Trophoblast cell (in vitro differentiated cells and primary cell): ENCODE measurements at regions not wholly inside any gene's neighbourhood (a gene's known extent, or its start where the extent isn't known, plus 50 kb on each side); places are given as distances from the start of the nearest gene placed in this dataset.

Experiments
- DNase-seq, 2 donors: peaks; one replicate each; pipeline ENCODE4 v3.0.0-alpha.2; 2016
- H2AFZ ChIP-seq: 2 replicates; pipeline ENCODE4 v1.6.1; 2013; ENCODE audit warnings: low read length, moderate library complexity, mild to moderate bottlenecking; ENCODE audit not compliant: insufficient read depth, poor library complexity
- H2AK5ac ChIP-seq: 2 replicates; pipeline ENCODE4 v1.6.1; 2013; ENCODE audit warnings: mild to moderate bottlenecking, low read length
- H2BK120ac ChIP-seq: 2 replicates; pipeline ENCODE4 v1.6.1; 2013; ENCODE audit warnings: low read length, mild to moderate bottlenecking, moderate library complexity; ENCODE audit not compliant: insufficient read depth, poor library complexity
- H2BK12ac ChIP-seq: 2 replicates; pipeline ENCODE4 v1.6.1; 2013; ENCODE audit warnings: mild to moderate bottlenecking, low read length, moderate library complexity
- H2BK5ac ChIP-seq: 2 replicates; pipeline ENCODE4 v1.6.1; 2013; ENCODE audit warnings: low read length, low read depth, moderate library complexity, mild to moderate bottlenecking; ENCODE audit not compliant: poor library complexity
- H3K14ac ChIP-seq: 2 replicates; pipeline ENCODE4 v1.6.1; 2013; ENCODE audit warnings: mild to moderate bottlenecking, low read length
- H3K18ac ChIP-seq: 2 replicates; pipeline ENCODE4 v1.6.1; 2013; ENCODE audit warnings: mild to moderate bottlenecking, low read length
- H3K23ac ChIP-seq: 2 replicates; pipeline ENCODE4 v1.6.1; 2013; ENCODE audit warnings: low read length
- H3K27ac ChIP-seq: 2 replicates; pipeline ENCODE4 v1.5.1; 2013; ENCODE audit warnings: low read depth, mild to moderate bottlenecking, inconsistent platforms, low read length, moderate library complexity
- H3K27me3 ChIP-seq: 2 replicates; pipeline ENCODE4 v1.6.1; 2013; ENCODE audit warnings: inconsistent platforms, mild to moderate bottlenecking, low read length, moderate library complexity; ENCODE audit not compliant: insufficient read depth
- H3K36me3 ChIP-seq, 2 experiments: 1 replicate in 1 of 2; 2 replicates in 1 of 2; pipeline ENCODE4 v1.6.1; 2013; ENCODE audit warnings: low read length in 2 of 2, mild to moderate bottlenecking in 2 of 2, moderate library complexity in 1 of 2; ENCODE audit not compliant: insufficient read depth in 2 of 2, control insufficient read depth in 1 of 2
- H3K4ac ChIP-seq: 2 replicates; pipeline ENCODE4 v1.6.1; 2013; ENCODE audit warnings: low read depth, mild to moderate bottlenecking, low read length, moderate library complexity
- H3K4me1 ChIP-seq, 2 experiments: 1 replicate in 1 of 2; 2 replicates in 1 of 2; pipeline ENCODE4 v1.6.1; 2013; ENCODE audit warnings: low read length in 2 of 2, mild to moderate bottlenecking in 2 of 2, moderate library complexity in 1 of 2; ENCODE audit not compliant: insufficient read depth in 2 of 2, control insufficient read depth in 1 of 2
- H3K4me2 ChIP-seq: 2 replicates; pipeline ENCODE4 v1.6.1; 2013; ENCODE audit warnings: inconsistent platforms, mild to moderate bottlenecking, low read length, moderate library complexity
- H3K4me3 ChIP-seq: 2 replicates; pipeline ENCODE4 v1.5.1; 2013; ENCODE audit warnings: mild to moderate bottlenecking, low read depth, low read length, inconsistent platforms
- H3K79me1 ChIP-seq: one replicate; pipeline ENCODE4 v1.6.1; 2013; ENCODE audit warnings: low read length
- H3K79me2 ChIP-seq: 2 replicates; pipeline ENCODE4 v1.6.1; 2013; ENCODE audit warnings: low read length, mild to moderate bottlenecking; ENCODE audit not compliant: control insufficient read depth, insufficient read depth, poor library complexity
- H3K9ac ChIP-seq: 2 replicates; pipeline ENCODE4 v1.6.1; 2013; ENCODE audit warnings: mild to moderate bottlenecking, low read length
- H3K9me3 ChIP-seq: 2 replicates; pipeline ENCODE4 v1.6.1; 2013; ENCODE audit warnings: low read depth, mild to moderate bottlenecking, control low read depth, inconsistent platforms, low read length; ENCODE audit not compliant: insufficient read depth
- H4K12ac ChIP-seq: 2 replicates; pipeline ENCODE4 v1.6.1; 2013; ENCODE audit warnings: low read depth, mild to moderate bottlenecking, low read length, moderate library complexity
- H4K8ac ChIP-seq: 2 replicates; pipeline ENCODE4 v1.6.1; 2013; ENCODE audit warnings: low read depth, mild to moderate bottlenecking, low read length, moderate library complexity
- H4K91ac ChIP-seq: one replicate; pipeline ENCODE4 v1.6.1; 2013; ENCODE audit warnings: low read depth, mild to moderate bottlenecking, low read length, moderate library complexity
- WGBS: extraction: QIAGEN DNeasy Blood & Tissue Kit; methylation state at CpG from one replicate; pipeline ENCODE4 v1.1.7; 2013; ENCODE audit warnings: missing lambda C conversion rate; ENCODE audit not compliant: insufficient read length, insufficient coverage; ENCODE audit errors: extremely low coverage; 5-methylcytosine and 5-hydroxymethylcytosine counted together

DNA sequence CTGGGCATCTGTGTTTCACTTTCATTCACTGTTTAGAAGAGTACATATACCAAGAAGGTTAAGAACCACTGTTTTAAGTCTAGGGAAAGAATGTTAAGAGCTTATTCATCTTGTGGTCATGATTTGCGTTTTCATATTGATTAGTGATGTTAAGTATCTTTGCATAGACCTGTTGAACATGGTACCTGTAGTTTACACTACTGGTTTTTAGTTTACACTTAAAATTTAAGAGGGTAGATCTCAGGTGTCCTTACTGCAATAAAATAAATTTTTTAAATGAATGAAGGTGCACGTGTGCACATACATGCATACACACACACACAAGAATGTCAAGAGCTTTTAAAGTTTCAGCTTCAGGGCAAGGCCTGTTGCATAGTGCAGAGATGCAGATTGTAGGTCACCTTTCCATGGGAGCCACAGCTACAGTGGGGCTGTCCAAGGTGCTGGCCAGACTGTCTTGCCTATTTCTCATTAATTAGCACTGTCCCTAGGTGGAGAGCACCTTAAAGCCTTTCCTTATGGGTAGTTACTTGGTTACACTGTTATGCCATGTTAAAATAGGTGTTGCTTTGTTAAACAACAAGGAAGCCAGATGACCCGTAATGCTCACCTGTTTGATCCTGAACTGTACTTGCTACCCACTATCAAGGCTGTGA, 543.0 kb upstream of the DAB1 start:
- peak in 1 of 2 donors; percentile 33 for DNase-seq
- Histone ChIP-seq H3K79me2 (no peaks in the 10 kb centered on the region), H3K9ac (no peak overlapping the region), H3K14ac (no peak overlapping the region), H3K4ac (no peak overlapping the region), H3K9me3 (no peaks in the 10 kb centered on the region), H4K8ac (no peak overlapping the region), H3K4me1 (no peaks in the 10 kb centered on the region), H2AFZ (no peak overlapping the region), H3K18ac (no peak overlapping the region), H3K27me3 (no peaks in the 10 kb centered on the region), H3K27ac (no peak overlapping the region), H3K4me3 (no peak overlapping the region), H4K12ac (no peak overlapping the region), H2BK5ac (no peak overlapping the region), H3K4me2 (no peak overlapping the region), H4K91ac (no peak overlapping the region), H3K36me3 (no peaks in the 10 kb centered on the region), H2AK5ac (no peak overlapping the region), H2BK12ac (no peak overlapping the region), H2BK120ac (no peak overlapping the region), H3K23ac (no peak overlapping the region), H3K79me1 (no peaks in the 10 kb centered on the region)
- WGBS, result no CpG with 5 or more reads among the region's 3 CpGs

DNA sequence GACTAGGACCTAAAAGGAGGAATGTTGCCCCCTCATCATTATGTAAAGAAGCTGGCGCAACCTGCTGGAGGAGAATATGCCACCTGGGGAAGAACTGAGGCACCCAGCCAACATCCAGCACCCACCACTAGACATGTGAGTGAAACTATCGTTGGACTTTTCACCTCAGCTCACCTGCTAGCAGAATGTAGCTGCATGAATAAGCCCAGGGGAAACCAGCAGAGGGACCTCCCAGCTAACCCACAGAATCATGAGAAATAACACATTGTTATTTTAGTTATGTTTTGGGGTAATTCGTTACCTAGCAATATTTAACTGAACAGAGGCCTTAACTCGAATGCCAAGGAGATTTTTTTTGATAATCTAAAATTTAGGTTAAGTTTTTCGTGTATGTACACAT, 542.5 kb upstream of the DAB1 start:
- no CpG with 5 or more reads among the region's 5 CpGs for WGBS
- Histone ChIP-seq H3K18ac (no peak overlapping the region), H3K9me3 (no peaks in the 10 kb centered on the region), H2AK5ac (no peak overlapping the region), H3K4me3 (no peak overlapping the region), H4K8ac (no peak overlapping the region), H3K4ac (no peak overlapping the region), H3K9ac (no peak overlapping the region), H3K36me3 (no peaks in the 10 kb centered on the region), H3K27ac (no peak overlapping the region), H2AFZ (no peak overlapping the region), H3K4me2 (no peak overlapping the region), H3K79me2 (no peaks in the 10 kb centered on the region), H2BK12ac (no peak overlapping the region), H3K14ac (no peak overlapping the region), H3K23ac (no peak overlapping the region), H3K79me1 (no peaks in the 10 kb centered on the region), H2BK5ac (no peak overlapping the region), H4K91ac (no peak overlapping the region), H3K4me1 (no peaks in the 10 kb centered on the region), H2BK120ac (no peak overlapping the region), H3K27me3 (no peaks in the 10 kb centered on the region), H4K12ac (no peak overlapping the region)
- no peak for DNase-seq

DNA sequence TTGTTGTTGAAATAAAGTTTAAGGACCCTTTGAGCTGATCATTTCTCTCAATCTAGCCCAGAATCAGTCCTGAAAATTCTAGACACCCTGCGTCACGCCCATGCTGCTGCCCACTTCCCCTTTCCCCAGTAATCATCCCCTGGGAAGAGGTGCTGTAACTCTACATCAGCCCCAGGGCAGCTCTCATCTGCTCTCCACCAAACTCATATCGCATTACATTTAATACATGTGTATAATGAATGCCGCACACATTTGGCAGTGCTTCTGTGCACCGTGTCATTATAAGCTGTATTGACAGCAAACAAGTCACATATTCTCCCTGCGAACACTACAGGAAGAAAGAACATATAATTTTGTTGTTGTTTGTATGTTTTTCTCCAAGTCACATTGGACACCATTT, 539.7 kb upstream of the DAB1 start:
- no peaks in the 10 kb centered on the region for H3K79me1 ChIP-seq
- H3K23ac ChIP-seq, result no peak overlapping the region
- H3K14ac ChIP-seq, result no peak overlapping the region
- H3K18ac ChIP-seq, result no peak overlapping the region
- no peak overlapping the region for H2BK12ac ChIP-seq
- H4K12ac ChIP-seq, result no peak overlapping the region
- H3K79me2 ChIP-seq, result no peaks in the 10 kb centered on the region
- no peak overlapping the region for H4K91ac ChIP-seq
- no peak for DNase-seq
- no peak overlapping the region for H4K8ac ChIP-seq
- no peak overlapping the region for H3K4me2 ChIP-seq
- H3K4me1 ChIP-seq, result no peaks in the 10 kb centered on the region
- no peaks in the 10 kb centered on the region for H3K36me3 ChIP-seq
- H3K27ac ChIP-seq, result no peak overlapping the region
- no peak overlapping the region for H3K4me3 ChIP-seq
- no peak overlapping the region for H2BK5ac ChIP-seq
- H3K27me3 ChIP-seq, result no peaks in the 10 kb centered on the region
- no peak overlapping the region for H3K9ac ChIP-seq
- H3K9me3 ChIP-seq, result no peaks in the 10 kb centered on the region
- no CpG with 5 or more reads among the region's 6 CpGs for WGBS
- H3K4ac ChIP-seq, result no peak overlapping the region
- no peak overlapping the region for H2BK120ac ChIP-seq
- no peak overlapping the region for H2AK5ac ChIP-seq
- H2AFZ ChIP-seq, result no peak overlapping the region

DNA sequence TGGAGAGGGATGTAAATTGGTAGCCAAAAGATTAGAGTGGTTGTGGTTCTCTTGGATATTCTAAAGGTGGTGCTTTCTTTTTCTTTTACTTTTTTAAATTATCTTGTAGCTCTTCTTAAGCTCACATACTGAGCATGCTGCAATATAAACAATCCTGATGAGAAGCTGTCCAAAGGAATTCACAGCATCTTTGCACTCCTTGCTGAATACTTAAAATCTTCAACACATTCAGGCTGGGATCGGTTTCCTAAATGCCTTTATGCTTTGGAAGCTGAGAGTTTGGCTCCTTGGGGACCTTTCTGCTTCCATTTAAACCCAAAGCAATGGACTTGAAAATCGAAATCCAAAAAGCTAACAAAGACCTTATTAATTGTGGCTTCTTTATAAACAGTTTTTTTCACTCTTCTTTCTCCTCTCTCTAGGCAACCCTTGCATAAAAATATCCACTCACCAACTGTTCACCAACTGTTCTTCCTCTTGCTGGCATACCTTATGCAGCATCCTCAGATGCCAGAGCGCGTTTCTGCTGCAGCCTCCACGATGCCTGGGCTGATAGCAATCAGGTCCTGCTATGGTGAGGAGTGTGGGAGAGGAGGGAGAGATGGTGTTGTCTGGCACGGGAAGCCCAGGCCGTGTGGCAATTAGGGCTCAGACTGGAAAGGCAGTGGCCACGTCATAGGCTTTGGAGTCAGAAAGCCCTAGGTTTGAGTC, 535.8 kb upstream of the DAB1 start:
- no peaks in the 10 kb centered on the region for H3K4me1 ChIP-seq
- DNase-seq, result no peak
- WGBS, result no CpG with 5 or more reads among the region's 8 CpGs
- no peaks in the 10 kb centered on the region for H3K27me3 ChIP-seq
- no peak overlapping the region for H4K12ac ChIP-seq
- no peak overlapping the region for H3K27ac ChIP-seq
- H3K4me2 ChIP-seq, result no peak overlapping the region
- no peaks in the 10 kb centered on the region for H3K79me2 ChIP-seq
- no peak overlapping the region for H4K91ac ChIP-seq
- H2BK5ac ChIP-seq, result no peak overlapping the region
- no peak overlapping the region for H3K18ac ChIP-seq
- H4K8ac ChIP-seq, result no peak overlapping the region
- no peak overlapping the region for H2BK120ac ChIP-seq
- no peaks in the 10 kb centered on the region for H3K36me3 ChIP-seq
- H2AFZ ChIP-seq, result no peak overlapping the region
- H2BK12ac ChIP-seq, result no peak overlapping the region
- H3K23ac ChIP-seq, result no peak overlapping the region
- no peaks in the 10 kb centered on the region for H3K79me1 ChIP-seq
- no peak overlapping the region for H3K14ac ChIP-seq
- no peak overlapping the region for H3K9ac ChIP-seq
- H3K9me3 ChIP-seq, result no peaks in the 10 kb centered on the region
- H3K4me3 ChIP-seq, result no peak overlapping the region
- no peak overlapping the region for H2AK5ac ChIP-seq
- no peak overlapping the region for H3K4ac ChIP-seq
